ENCODE measurements at regions not wholly inside any gene's neighbourhood (a gene's known extent, or its start where the extent isn't known, plus 50 kb on each side); places are given as distances from the start of the nearest gene placed in this dataset.
"Not testable (repeated sequence)": the region's sequence is repeated elsewhere in the genome, so short reads cannot be mapped to it uniquely, and the experiment has no call there.

DNA sequence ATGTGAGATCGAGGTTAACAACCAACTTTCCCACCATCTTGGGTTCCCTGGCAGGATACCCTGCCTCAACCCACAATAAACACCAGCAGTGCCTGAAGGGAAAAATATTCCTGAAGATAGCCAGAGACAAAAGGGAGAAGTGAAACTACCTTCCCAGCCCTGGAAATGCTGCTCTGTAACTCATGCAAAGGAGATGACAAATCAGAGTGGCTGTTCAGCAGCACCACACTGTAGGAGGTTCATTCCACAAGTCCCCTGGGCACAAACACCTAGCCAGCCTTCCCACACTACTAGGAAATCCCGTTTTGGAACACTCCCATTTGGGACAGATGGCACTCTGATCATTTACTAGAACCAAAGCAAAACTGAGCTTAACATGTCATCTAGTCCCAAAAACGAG, 190.7 kb upstream of the RBBP8 start:
- no peak for DNase-seq
- H3K27me3 ChIP-seq = no peaks in the 10 kb centered on the region
- no peak overlapping the region for H3K27ac ChIP-seq
- WGBS, 2 donors = 40 to 50% methylated on average over 3 of the region's 3 CpGs
- TF ChIP-seq, protein P1, sequence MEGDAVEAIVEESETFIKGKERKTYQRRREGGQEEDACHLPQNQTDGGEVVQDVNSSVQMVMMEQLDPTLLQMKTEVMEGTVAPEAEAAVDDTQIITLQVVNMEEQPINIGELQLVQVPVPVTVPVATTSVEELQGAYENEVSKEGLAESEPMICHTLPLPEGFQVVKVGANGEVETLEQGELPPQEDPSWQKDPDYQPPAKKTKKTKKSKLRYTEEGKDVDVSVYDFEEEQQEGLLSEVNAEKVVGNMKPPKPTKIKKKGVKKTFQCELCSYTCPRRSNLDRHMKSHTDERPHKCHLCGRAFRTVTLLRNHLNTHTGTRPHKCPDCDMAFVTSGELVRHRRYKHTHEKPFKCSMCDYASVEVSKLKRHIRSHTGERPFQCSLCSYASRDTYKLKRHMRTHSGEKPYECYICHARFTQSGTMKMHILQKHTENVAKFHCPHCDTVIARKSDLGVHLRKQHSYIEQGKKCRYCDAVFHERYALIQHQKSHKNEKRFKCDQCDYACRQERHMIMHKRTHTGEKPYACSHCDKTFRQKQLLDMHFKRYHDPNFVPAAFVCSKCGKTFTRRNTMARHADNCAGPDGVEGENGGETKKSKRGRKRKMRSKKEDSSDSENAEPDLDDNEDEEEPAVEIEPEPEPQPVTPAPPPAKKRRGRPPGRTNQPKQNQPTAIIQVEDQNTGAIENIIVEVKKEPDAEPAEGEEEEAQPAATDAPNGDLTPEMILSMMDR (IDR thresholded peaks at IDR 0.05) = no peak
- TF ChIP-seq POLR2A (IDR thresholded peaks at IDR 0.05) = no peak
- no peak overlapping the region for H3K4me3 ChIP-seq
- H3K36me3 ChIP-seq (replicated peaks in 1 of 2; ENCODE audit: insufficient read depth in 1 of 2, low read depth in 2 of 2) = no peaks in the 10 kb centered on the region
- no peak for ATAC-seq
- no peaks in the 10 kb centered on the region for H3K4me1 ChIP-seq
- H3K9me3 ChIP-seq = no peaks in the 10 kb centered on the region
- intact Hi-C loops (cut with DNase I) = no loop called here

DNA sequence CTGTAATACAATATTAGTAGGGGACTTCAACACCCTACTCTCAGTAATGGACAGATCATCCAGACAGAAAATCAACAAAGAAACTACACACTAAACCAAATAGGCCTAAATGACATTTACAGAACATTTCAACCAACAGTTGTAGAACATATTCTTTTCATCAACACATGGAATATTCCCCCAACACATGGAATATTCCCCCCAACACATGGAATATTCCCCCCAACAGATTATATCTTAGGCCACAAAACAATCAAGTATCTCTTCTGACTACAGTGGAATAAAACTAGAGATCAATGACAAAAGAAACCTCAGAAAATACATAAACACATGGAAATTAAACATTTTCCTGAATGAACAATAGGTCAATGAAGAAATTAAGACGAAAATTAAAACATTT, 187.2 kb upstream of the RBBP8 start:
- H3K9me3 ChIP-seq = no peaks in the 10 kb centered on the region
- H3K4me1 ChIP-seq = no peaks in the 10 kb centered on the region
- DNase-seq = no peak
- TF ChIP-seq POLR2A (IDR thresholded peaks at IDR 0.05) = no peak
- TF ChIP-seq, protein P1 (IDR thresholded peaks at IDR 0.05) = no peak
- no peak for ATAC-seq
- H3K27me3 ChIP-seq = no peaks in the 10 kb centered on the region
- WGBS, 2 donors = 41 to 77% methylated on average over 1 of the region's 1 CpG
- intact Hi-C loops (cut with DNase I) = no loop called here
- H3K4me3 ChIP-seq = no peak overlapping the region
- no peaks in the 10 kb centered on the region for H3K36me3 ChIP-seq (replicated peaks in 1 of 2; ENCODE audit: insufficient read depth in 1 of 2, low read depth in 2 of 2)
- H3K27ac ChIP-seq = no peak overlapping the region

DNA sequence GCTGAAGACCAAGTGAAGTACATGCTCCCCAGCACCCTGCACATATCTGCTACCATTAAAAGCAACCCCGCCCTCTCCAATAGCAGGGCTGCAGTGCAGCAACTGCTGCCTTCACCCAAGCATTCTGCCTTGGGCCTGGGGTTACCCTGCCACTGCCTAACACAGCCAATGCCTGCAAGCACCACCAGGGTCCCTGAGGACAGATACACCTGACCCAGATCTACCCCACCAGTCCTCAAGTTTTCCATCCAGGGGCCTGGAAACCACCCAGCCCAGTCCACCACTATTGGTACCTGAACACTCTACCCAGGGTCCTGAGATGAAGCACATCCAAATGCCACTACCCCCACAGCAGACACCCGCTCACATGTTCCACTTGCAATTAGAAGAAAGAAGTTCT, 181.1 kb upstream of the RBBP8 start:
- Histone ChIP-seq H3K27ac (no peak overlapping the region), H3K4me3 (no peak overlapping the region), H3K36me3 (replicated peaks in 1 of 2; ENCODE audit: insufficient read depth in 1 of 2, low read depth in 2 of 2) (no peaks in the 10 kb centered on the region), H3K4me1 (no peaks in the 10 kb centered on the region), H3K9me3 (no peaks in the 10 kb centered on the region), H3K27me3 (no peaks in the 10 kb centered on the region)
- intact Hi-C loops (cut with DNase I) = no loop called here
- TF ChIP-seq, protein P1 (IDR thresholded peaks at IDR 0.05) = no peak
- no peak for TF ChIP-seq POLR2A (IDR thresholded peaks at IDR 0.05)
- DNase-seq (no peak), ATAC-seq (no peak)
- 91 to 100% methylated on average over 2 of the region's 2 CpGs for WGBS, 2 donors

DNA sequence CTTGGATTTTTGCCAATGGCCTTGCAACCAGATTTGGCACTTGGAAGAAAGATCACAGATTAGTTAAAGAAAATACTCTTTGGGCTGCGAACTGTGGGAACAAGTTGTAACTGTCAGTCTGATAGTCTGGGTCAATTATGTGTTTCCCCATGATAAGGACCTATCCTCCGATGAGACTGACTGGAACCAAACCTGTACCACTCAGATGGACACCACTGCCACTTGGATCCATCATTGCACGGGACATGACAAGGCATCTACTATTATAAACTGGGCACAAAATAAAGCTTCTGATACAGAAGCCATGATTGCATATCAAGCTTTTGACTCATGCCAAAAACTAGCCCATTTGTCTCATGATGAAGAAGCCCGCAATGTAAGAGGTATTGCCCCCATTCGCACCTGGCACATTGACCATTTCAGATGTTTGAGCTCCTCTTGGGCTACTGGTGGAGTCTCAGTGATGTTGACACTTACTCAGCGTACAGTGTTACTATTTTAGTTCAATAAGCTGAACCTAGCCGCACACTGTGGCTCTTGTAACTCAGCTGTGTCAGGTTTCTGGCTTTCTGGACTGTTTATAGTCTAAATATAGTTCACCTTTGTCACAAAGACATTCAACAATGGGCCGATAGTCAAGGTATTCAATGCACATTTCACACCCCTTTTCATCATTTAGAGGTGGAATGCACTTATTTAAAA, 179.8 kb upstream of the RBBP8 start:
- no peak for ATAC-seq
- Histone ChIP-seq H3K36me3 (replicated peaks in 1 of 2; ENCODE audit: insufficient read depth in 1 of 2, low read depth in 2 of 2) (no peaks in the 10 kb centered on the region), H3K27ac (no peak overlapping the region), H3K27me3 (no peaks in the 10 kb centered on the region), H3K4me1 (no peaks in the 10 kb centered on the region), H3K4me3 (no peak overlapping the region), H3K9me3 (no peaks in the 10 kb centered on the region)
- no peak for TF ChIP-seq POLR2A (IDR thresholded peaks at IDR 0.05)
- TF ChIP-seq, protein P1 (IDR thresholded peaks at IDR 0.05) = no peak
- DNase-seq = no peak
- intact Hi-C loops (cut with DNase I) = no loop called here
- WGBS, 2 donors = 50 to 77% methylated on average over 7 to 8 of the region's 8 CpGs

DNA sequence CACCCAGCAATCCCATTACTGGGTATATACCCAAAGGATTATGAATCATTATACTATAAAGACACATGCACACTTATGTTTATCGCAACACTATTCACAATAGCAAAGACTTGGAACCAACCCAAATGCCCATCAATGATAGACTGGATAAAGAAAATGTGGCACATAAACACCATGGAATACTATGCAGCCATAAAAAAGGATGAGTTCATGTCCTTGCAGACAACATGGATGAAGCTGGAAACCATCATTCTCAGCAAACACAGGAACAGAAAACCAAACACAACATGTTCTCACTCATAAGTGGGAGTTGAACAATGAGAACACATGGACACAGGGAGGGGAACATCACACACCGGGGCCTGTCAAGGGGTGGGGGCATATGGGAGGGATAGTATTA, 169.1 kb upstream of the RBBP8 start:
- H3K27me3 ChIP-seq; H3K36me3 ChIP-seq (replicated peaks in 1 of 2; ENCODE audit: insufficient read depth in 1 of 2, low read depth in 2 of 2); H3K4me1 ChIP-seq; DNase-seq; ATAC-seq; intact Hi-C loops (cut with DNase I); H3K4me3 ChIP-seq; H3K9me3 ChIP-seq; H3K27ac ChIP-seq: not testable (repeated sequence)
- 91 to 93% methylated on average over 2 of the region's 2 CpGs for WGBS, 2 donors

Data from body of pancreas (tissue), 4 donors.